ENCODE measurements at regions not wholly inside any gene's neighbourhood (a gene's known extent, or its start where the extent isn't known, plus 50 kb on each side); places are given as distances from the start of the nearest gene placed in this dataset.

DNA sequence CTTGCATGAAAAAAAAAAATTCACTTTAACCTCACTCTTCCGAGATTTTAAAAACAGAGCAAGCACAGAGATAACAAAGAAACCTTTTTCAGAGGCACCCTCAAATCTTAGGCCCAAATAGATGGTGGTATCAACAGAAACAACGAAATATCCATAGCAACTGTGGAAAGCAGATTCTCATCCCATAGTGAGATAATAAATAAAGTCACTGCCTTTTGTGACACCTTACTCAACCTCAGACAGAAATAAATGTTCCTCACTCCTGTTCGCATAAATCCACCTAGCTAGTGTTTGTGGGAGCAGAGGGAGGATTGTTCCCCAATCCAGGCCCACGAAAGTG is 60.9 kb upstream of the RTN4 start:
- no peak for DNase-seq
- WGBS (ENCODE audit: insufficient coverage) = 100% methylated on average over 1 of the region's 4 CpGs
- CTCF ChIA-PET = interaction anchor here (1.2 to 2.6 kb wide), 4 partner anchors 8 to 57 kb away, joined by 3 to 11 read pairs (median 4); no protein-coding TSS in a partner anchor
- H3K27ac ChIP-seq (ENCODE audit: insufficient read depth in 1 of 2, low read depth in 1 of 2, low read length in 2 of 2, poor library complexity in 1 of 2, severe bottlenecking in 2 of 2) = peak overlapping the region; percentile 69 to 88
- no peaks in the 10 kb centered on the region for H3K9me3 ChIP-seq (ENCODE audit: control extremely low read depth in 1 of 5, control insufficient read depth in 4 of 5, insufficient read depth in 2 of 5, low read depth in 1 of 5, low read length in 4 of 5)
- no peaks in the 10 kb centered on the region for H3K27me3 ChIP-seq (replicated peaks in 2 of 5; ENCODE audit: control insufficient read depth in 4 of 5, insufficient read depth in 5 of 5, low read length in 4 of 5)
- POLR2A ChIA-PET = interaction anchor here (1.0 kb wide), 1 partner anchor 8 kb away, joined by 4 read pairs; no protein-coding TSS in a partner anchor
- H3K4me1 ChIP-seq (ENCODE audit: control extremely low read depth in 1 of 4, control insufficient read depth in 4 of 4, insufficient read depth in 4 of 4, low read length in 3 of 4) = peaks cover 21 to 76% (median 40%) of the 10 kb centered on the region in 4 experiments
- H3K4me3 ChIP-seq (ENCODE audit: control insufficient read depth in 1 of 7, extremely low read depth in 1 of 7, insufficient read depth in 4 of 7, low read depth in 2 of 7, low read length in 6 of 7) = peak overlapping the region in 4 of 7 experiments; percentile 2 to 43 (median 23)
- H3K36me3 ChIP-seq (ENCODE audit: control insufficient read depth in 4 of 4, insufficient read depth in 4 of 4, low read length in 3 of 4) = no peaks in the 10 kb centered on the region

DNA sequence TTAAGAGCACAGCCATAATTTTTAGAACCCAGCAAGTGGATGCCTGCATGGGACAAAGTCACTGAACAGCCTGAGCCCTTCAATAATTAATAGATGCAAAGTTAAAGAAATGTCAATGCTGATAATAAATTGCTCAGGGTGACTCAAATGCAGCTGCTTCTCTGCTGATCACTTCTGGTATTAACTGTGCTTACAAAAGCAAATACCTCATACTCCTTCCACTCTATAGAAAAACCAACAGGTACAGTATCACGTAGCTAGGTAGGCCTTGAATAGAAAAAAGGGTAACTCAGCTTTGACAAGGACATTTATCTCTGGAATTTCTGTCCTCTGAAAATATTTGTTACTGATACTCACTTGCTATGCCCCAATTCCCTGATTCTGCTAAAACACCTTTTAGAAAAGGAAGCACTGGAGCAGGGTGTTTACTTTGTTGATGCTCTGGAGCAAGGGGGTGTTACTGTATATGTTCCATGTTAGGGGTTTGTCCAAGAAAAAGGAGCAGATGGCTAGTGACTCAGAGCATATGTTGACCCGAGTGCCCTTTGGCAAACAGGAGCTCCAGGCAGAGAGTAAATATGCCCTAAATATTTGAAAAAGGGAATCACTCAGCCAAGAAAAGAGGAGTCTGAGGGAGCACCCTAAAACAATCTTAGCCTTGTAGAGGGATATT is 59.1 kb upstream of the RTN4 start:
- no peak overlapping the region for H3K27ac ChIP-seq (ENCODE audit: insufficient read depth in 1 of 2, low read depth in 1 of 2, low read length in 2 of 2, poor library complexity in 1 of 2, severe bottlenecking in 2 of 2)

DNA sequence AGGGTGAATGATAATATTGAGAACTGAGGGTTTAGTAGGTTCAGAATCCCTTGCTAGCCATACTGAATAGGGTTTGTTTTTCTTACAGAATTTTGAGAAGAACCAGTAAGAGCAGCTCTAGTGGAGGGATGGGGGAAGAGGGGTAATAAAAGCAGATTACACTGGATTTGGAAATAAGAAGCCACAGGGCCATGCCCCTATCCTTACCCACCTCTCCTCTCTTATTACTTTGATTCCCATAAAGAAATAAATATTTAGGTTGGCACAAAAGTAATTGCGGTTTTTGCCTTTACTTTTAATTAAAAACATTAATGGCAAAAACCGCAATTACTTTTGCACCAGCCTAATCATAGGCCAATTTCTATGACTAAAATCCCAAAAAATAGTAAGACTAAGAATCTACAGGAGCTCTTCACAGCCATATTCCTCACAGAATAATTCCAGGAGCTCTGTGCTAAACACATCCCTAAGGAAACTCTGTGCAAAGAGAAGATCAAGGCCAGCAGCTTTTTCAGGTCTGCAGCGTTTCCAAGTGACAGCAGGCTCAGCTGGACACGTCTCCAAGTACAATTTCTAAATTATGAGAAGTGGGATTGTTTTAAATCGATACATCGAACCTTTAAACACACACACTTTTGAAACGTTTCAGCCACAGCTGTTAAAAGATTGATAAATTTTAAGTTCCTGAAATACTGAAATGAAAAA is 58.4 kb upstream of the RTN4 start:
- Histone ChIP-seq H3K27ac (ENCODE audit: insufficient read depth in 1 of 2, low read depth in 1 of 2, low read length in 2 of 2, poor library complexity in 1 of 2, severe bottlenecking in 2 of 2) (no peak overlapping the region), H3K27me3 (replicated peaks in 2 of 5; ENCODE audit: control insufficient read depth in 4 of 5, insufficient read depth in 5 of 5, low read length in 4 of 5) (no peaks in the 10 kb centered on the region), H3K4me1 (ENCODE audit: control extremely low read depth in 1 of 4, control insufficient read depth in 4 of 4, insufficient read depth in 4 of 4, low read length in 3 of 4) (peaks cover 15 to 53% (median 26%) of the 10 kb centered on the region in 4 experiments), H3K9me3 (ENCODE audit: control extremely low read depth in 1 of 5, control insufficient read depth in 4 of 5, insufficient read depth in 2 of 5, low read depth in 1 of 5, low read length in 4 of 5) (no peaks in the 10 kb centered on the region), H3K36me3 (ENCODE audit: control insufficient read depth in 4 of 4, insufficient read depth in 4 of 4, low read length in 3 of 4) (no peaks in the 10 kb centered on the region), H3K4me3 (ENCODE audit: control insufficient read depth in 1 of 7, extremely low read depth in 1 of 7, insufficient read depth in 4 of 7, low read depth in 2 of 7, low read length in 6 of 7) (no peak overlapping the region)
- ChIA-PET POLR2A (no interaction called here), CTCF (interaction anchor here (0.9 to 2.1 kb wide), 5 partner anchors 24 to 94 kb away, joined by 3 to 6 read pairs (median 3); no protein-coding TSS in a partner anchor)
- WGBS (ENCODE audit: insufficient coverage) = 100% methylated on average over 2 of the region's 7 CpGs
- DNase-seq = no peak

More for the DNA sequence above, 59.1 kb upstream of the RTN4 start:
- no peak for DNase-seq
- CTCF ChIA-PET = interaction anchor here (0.8 to 1.5 kb wide), 6 partner anchors 12 to 94 kb away, joined by 3 to 4 read pairs (median 3); no protein-coding TSS in a partner anchor
- Histone ChIP-seq H3K9me3 (ENCODE audit: control extremely low read depth in 1 of 5, control insufficient read depth in 4 of 5, insufficient read depth in 2 of 5, low read depth in 1 of 5, low read length in 4 of 5) (no peaks in the 10 kb centered on the region), H3K36me3 (ENCODE audit: control insufficient read depth in 4 of 4, insufficient read depth in 4 of 4, low read length in 3 of 4) (no peaks in the 10 kb centered on the region), H3K27me3 (replicated peaks in 2 of 5; ENCODE audit: control insufficient read depth in 4 of 5, insufficient read depth in 5 of 5, low read length in 4 of 5) (no peaks in the 10 kb centered on the region), H3K4me3 (ENCODE audit: control insufficient read depth in 1 of 7, extremely low read depth in 1 of 7, insufficient read depth in 4 of 7, low read depth in 2 of 7, low read length in 6 of 7) (no peak overlapping the region), H3K4me1 (ENCODE audit: control extremely low read depth in 1 of 4, control insufficient read depth in 4 of 4, insufficient read depth in 4 of 4, low read length in 3 of 4) (peaks cover 21 to 60% (median 33%) of the 10 kb centered on the region in 4 experiments)
- POLR2A ChIA-PET = no interaction called here
- 93% methylated on average over 2 of the region's 2 CpGs for WGBS (ENCODE audit: insufficient coverage)

DNA sequence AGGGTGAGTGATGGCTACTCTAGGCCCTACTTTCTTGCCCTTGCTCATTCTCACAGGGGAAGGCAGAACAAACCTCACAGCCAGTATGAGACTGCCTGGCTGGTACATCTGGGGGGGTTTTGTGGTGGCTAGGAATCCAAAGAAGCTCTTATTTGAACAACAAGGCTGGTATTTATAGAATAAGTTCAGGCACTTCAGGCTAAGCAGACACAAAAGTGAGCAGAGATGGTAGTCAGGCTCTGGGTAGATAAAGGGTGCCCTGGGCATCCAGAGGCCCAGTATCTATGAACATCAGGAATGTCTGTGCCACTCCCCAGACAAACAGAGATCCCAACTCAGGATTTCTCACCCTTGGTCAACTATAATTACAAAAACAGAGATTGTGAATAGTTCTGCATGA is 57.2 kb upstream of the RTN4 start:
- no peak overlapping the region for H3K4me3 ChIP-seq (ENCODE audit: control insufficient read depth in 1 of 7, extremely low read depth in 1 of 7, insufficient read depth in 4 of 7, low read depth in 2 of 7, low read length in 6 of 7)
- no peaks in the 10 kb centered on the region for H3K36me3 ChIP-seq (ENCODE audit: control insufficient read depth in 4 of 4, insufficient read depth in 4 of 4, low read length in 3 of 4)
- peaks cover 5 to 46% (median 20%) of the 10 kb centered on the region in 4 experiments for H3K4me1 ChIP-seq (ENCODE audit: control extremely low read depth in 1 of 4, control insufficient read depth in 4 of 4, insufficient read depth in 4 of 4, low read length in 3 of 4)
- POLR2A ChIA-PET = no interaction called here
- H3K27me3 ChIP-seq (replicated peaks in 2 of 5; ENCODE audit: control insufficient read depth in 4 of 5, insufficient read depth in 5 of 5, low read length in 4 of 5) = no peaks in the 10 kb centered on the region
- H3K27ac ChIP-seq (ENCODE audit: insufficient read depth in 1 of 2, low read depth in 1 of 2, low read length in 2 of 2, poor library complexity in 1 of 2, severe bottlenecking in 2 of 2) = no peak overlapping the region
- CTCF ChIA-PET = interaction anchor here (0.6 to 2.1 kb wide), 3 partner anchors 28 to 119 kb away, joined by 3 to 6 read pairs (median 3); no protein-coding TSS in a partner anchor
- no peak for DNase-seq
- no peaks in the 10 kb centered on the region for H3K9me3 ChIP-seq (ENCODE audit: control extremely low read depth in 1 of 5, control insufficient read depth in 4 of 5, insufficient read depth in 2 of 5, low read depth in 1 of 5, low read length in 4 of 5)

DNA sequence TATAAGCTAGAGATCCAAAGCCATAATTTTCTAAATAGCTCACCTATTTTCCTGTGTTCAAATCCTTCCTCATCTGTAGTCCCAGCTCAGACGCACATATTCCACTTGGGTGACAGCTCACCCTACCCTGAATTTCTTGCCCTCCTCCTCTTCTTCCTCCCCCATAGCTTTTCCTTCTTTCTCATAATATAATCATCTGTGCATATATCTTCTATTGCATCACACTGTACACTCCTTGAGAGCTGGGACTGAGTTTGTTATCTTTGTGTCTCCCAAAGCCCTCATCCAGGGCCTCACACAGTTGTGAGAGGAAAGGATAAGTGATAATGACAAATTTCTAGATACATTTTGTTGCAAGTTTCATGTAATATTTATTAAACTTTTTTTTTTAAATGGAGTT is 55.9 kb upstream of the RTN4 start:
- no peaks in the 10 kb centered on the region for H3K27me3 ChIP-seq (replicated peaks in 2 of 5; ENCODE audit: control insufficient read depth in 4 of 5, insufficient read depth in 5 of 5, low read length in 4 of 5)
- H3K36me3 ChIP-seq (ENCODE audit: control insufficient read depth in 4 of 4, insufficient read depth in 4 of 4, low read length in 3 of 4) = no peaks in the 10 kb centered on the region
- peaks cover 0 to 34% (median 9%) of the 10 kb centered on the region in 4 experiments for H3K4me1 ChIP-seq (ENCODE audit: control extremely low read depth in 1 of 4, control insufficient read depth in 4 of 4, insufficient read depth in 4 of 4, low read length in 3 of 4)
- H3K9me3 ChIP-seq (ENCODE audit: control extremely low read depth in 1 of 5, control insufficient read depth in 4 of 5, insufficient read depth in 2 of 5, low read depth in 1 of 5, low read length in 4 of 5) = no peaks in the 10 kb centered on the region
- WGBS (ENCODE audit: insufficient coverage) = 100% methylated on average over 1 of the region's 1 CpG
- POLR2A ChIA-PET = no interaction called here
- CTCF ChIA-PET = interaction anchor here (1.4 to 2.1 kb wide), 2 partner anchors 11 to 62 kb away, joined by 3 to 6 read pairs; no protein-coding TSS in a partner anchor
- no peak overlapping the region for H3K27ac ChIP-seq (ENCODE audit: insufficient read depth in 1 of 2, low read depth in 1 of 2, low read length in 2 of 2, poor library complexity in 1 of 2, severe bottlenecking in 2 of 2)
- H3K4me3 ChIP-seq (ENCODE audit: control insufficient read depth in 1 of 7, extremely low read depth in 1 of 7, insufficient read depth in 4 of 7, low read depth in 2 of 7, low read length in 6 of 7) = no peak overlapping the region
- no peak for DNase-seq

DNA sequence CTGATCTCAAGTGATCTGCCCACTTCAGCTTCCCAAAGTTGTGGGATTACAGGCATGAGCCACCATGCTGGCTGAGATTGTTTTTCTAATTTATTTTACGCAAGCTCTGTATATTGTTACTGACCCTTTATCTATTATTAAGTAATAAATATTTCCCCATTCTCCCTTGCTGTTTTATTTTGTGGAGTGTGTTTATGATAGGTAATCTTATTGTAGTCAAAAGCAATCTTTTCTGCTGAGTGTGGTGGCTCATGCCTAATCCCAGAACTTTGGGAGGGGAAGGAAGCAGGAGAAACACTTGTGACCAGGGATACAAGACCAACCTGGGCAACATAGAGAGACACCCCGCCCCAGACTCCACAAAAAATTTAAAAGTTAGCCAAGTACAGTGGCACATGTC is 55.2 kb upstream of the RTN4 start:
- Histone ChIP-seq H3K27me3 (replicated peaks in 2 of 5; ENCODE audit: control insufficient read depth in 4 of 5, insufficient read depth in 5 of 5, low read length in 4 of 5) (no peaks in the 10 kb centered on the region), H3K9me3 (ENCODE audit: control extremely low read depth in 1 of 5, control insufficient read depth in 4 of 5, insufficient read depth in 2 of 5, low read depth in 1 of 5, low read length in 4 of 5) (no peaks in the 10 kb centered on the region), H3K36me3 (ENCODE audit: control insufficient read depth in 4 of 4, insufficient read depth in 4 of 4, low read length in 3 of 4) (no peaks in the 10 kb centered on the region), H3K27ac (ENCODE audit: insufficient read depth in 1 of 2, low read depth in 1 of 2, low read length in 2 of 2, poor library complexity in 1 of 2, severe bottlenecking in 2 of 2) (no peak overlapping the region), H3K4me3 (ENCODE audit: control insufficient read depth in 1 of 7, extremely low read depth in 1 of 7, insufficient read depth in 4 of 7, low read depth in 2 of 7, low read length in 6 of 7) (no peak overlapping the region), H3K4me1 (ENCODE audit: control extremely low read depth in 1 of 4, control insufficient read depth in 4 of 4, insufficient read depth in 4 of 4, low read length in 3 of 4) (peaks cover 0 to 33% (median 8%) of the 10 kb centered on the region in 4 experiments)
- no peak for DNase-seq
- WGBS (ENCODE audit: insufficient coverage) = 90% methylated on average over 1 of the region's 2 CpGs
- ChIA-PET POLR2A (interaction anchor here (0.6 kb wide), 1 partner anchor 290 kb away, joined by 3 read pairs; no protein-coding TSS in a partner anchor), CTCF (interaction anchor here (1.4 kb wide), 1 partner anchor 12 kb away, joined by 3 read pairs; no protein-coding TSS in a partner anchor)

DNA sequence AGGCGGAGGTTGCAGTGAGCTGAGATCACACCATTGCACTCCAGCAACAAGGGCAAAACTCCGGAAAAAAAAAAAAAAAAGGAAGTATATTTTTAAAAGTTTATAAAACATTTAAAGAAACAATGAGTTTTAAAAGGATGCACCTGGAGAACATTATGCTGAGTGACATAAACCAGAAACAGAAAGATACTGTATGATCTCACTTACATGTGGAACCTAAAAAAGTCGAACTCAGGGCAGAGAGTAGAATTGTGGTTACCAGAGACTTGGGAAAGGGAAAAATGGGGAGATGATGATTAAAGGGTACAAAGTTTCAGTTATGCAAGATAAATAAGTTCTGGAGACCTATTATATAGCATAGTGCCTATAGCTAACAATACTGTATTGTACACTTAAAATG is 52.8 kb upstream of the RTN4 start:
- no peaks in the 10 kb centered on the region for H3K36me3 ChIP-seq (ENCODE audit: control insufficient read depth in 4 of 4, insufficient read depth in 4 of 4, low read length in 3 of 4)
- H3K9me3 ChIP-seq (ENCODE audit: control extremely low read depth in 1 of 5, control insufficient read depth in 4 of 5, insufficient read depth in 2 of 5, low read depth in 1 of 5, low read length in 4 of 5) = no peaks in the 10 kb centered on the region
- H3K27ac ChIP-seq (ENCODE audit: insufficient read depth in 1 of 2, low read depth in 1 of 2, low read length in 2 of 2, poor library complexity in 1 of 2, severe bottlenecking in 2 of 2) = no peak overlapping the region
- WGBS (ENCODE audit: insufficient coverage) = no CpG with 5 or more reads among the region's 3 CpGs
- ChIA-PET CTCF (interaction anchor here (1.0 to 2.0 kb wide), 3 partner anchors 9 to 16 kb away, joined by 3 to 4 read pairs (median 3); no protein-coding TSS in a partner anchor), POLR2A (interaction anchor here (1.0 kb wide), 1 partner anchor 9 kb away, joined by 4 read pairs; no protein-coding TSS in a partner anchor)
- H3K27me3 ChIP-seq (replicated peaks in 2 of 5; ENCODE audit: control insufficient read depth in 4 of 5, insufficient read depth in 5 of 5, low read length in 4 of 5) = no peaks in the 10 kb centered on the region
- no peak overlapping the region for H3K4me3 ChIP-seq (ENCODE audit: control insufficient read depth in 1 of 7, extremely low read depth in 1 of 7, insufficient read depth in 4 of 7, low read depth in 2 of 7, low read length in 6 of 7)
- peak; percentile 29 to 87 (median 78) for DNase-seq
- H3K4me1 ChIP-seq (ENCODE audit: control extremely low read depth in 1 of 4, control insufficient read depth in 4 of 4, insufficient read depth in 4 of 4, low read length in 3 of 4) = peaks cover 6 to 34% (median 15%) of the 10 kb centered on the region in 4 experiments
